Prostate gland (tissue), 2 donors: ENCODE measurements at regions not wholly inside any gene's neighbourhood (a gene's known extent, or its start where the extent isn't known, plus 50 kb on each side); places are given as distances from the start of the nearest gene placed in this dataset.

Source experiments
- DNase-seq: peaks from one replicate; pipeline ENCODE4 v3.0.0-alpha.2; 2019; ENCODE audit warnings: low spot score
- H3K27ac ChIP-seq, 2 donors: fragments of 200-600 bp; sonication (generic); 2 replicates each; pipeline ENCODE4 v1.5.1; 2017 to 2019
- H3K27me3 ChIP-seq: fragments of 200-600 bp; sonication (generic); replicated peaks from 2 replicates; pipeline ENCODE4 v1.5.1; 2019; ENCODE audit not compliant: insufficient read depth
- H3K36me3 ChIP-seq, 2 donors: fragments of 200-600 bp; sonication (generic); 1 replicate in 1 of 2; 2 replicates in 1 of 2; pipeline versions ENCODE4 v1.5.1 to v1.8.1; 2017 to 2019
- H3K4me1 ChIP-seq: fragments of 200-600 bp; sonication (generic); replicated peaks from 2 replicates; pipeline ENCODE4 v1.5.1; 2019
- H3K4me3 ChIP-seq, 2 donors: fragments of 200-600 bp; sonication (generic); 2 replicates each; pipeline ENCODE4 v1.5.1; 2017 to 2019
- H3K9me3 ChIP-seq: fragments of 200-600 bp; sonication (generic); 2 replicates; pipeline ENCODE4 v1.5.1; 2017
- POLR2A ChIP-seq: fragments of 450-650 bp; IDR thresholded peaks from one replicate; pipeline ENCODE4 v1.6.1; 2016; ENCODE audit warnings: antibody characterized with exemption, mild to moderate bottlenecking
- POLR2AphosphoS5 ChIP-seq: sonication (generic); formaldehyde crosslinking; IDR thresholded peaks from one replicate; pipeline ENCODE4 v1.6.1; 2017; ENCODE audit warnings: antibody characterized with exemption
- WGBS: methylation state at CpG from one replicate; pipeline ENCODE4 v1.1.5; 2018; 5-methylcytosine and 5-hydroxymethylcytosine counted together
- intact Hi-C: fragments of 100-400 bp; cut with DNase I; formaldehyde crosslinking; loops from one replicate; pipeline ENCODE4 v1.14.2; 2022
- TF ChIP-seq, protein P1 (sequence below), 4 experiments: fragments of 200-600 bp in 2 of 4; fragments of 450-650 bp in 2 of 4; sonication (generic) in 2 of 4; IDR thresholded peaks; 1 replicate in 3 of 4; 2 replicates in 1 of 4; pipeline ENCODE4 v1.5.1; 2016 to 2019; ENCODE audit warnings: antibody characterized with exemption in 4 of 4, mild to moderate bottlenecking in 2 of 4, moderate library complexity in 2 of 4

- WGBS, result 54% methylated on average over 10 of the region's 10 CpGs
- no peaks in the 10 kb centered on the region for H3K4me1 ChIP-seq
- H3K36me3 ChIP-seq, result no peaks in the 10 kb centered on the region
- no peak overlapping the region for H3K4me3 ChIP-seq
- no peaks in the 10 kb centered on the region for H3K27me3 ChIP-seq
- TF ChIP-seq POLR2A (no peak), POLR2AphosphoS5 (no peak)
- TF ChIP-seq, protein P1, sequence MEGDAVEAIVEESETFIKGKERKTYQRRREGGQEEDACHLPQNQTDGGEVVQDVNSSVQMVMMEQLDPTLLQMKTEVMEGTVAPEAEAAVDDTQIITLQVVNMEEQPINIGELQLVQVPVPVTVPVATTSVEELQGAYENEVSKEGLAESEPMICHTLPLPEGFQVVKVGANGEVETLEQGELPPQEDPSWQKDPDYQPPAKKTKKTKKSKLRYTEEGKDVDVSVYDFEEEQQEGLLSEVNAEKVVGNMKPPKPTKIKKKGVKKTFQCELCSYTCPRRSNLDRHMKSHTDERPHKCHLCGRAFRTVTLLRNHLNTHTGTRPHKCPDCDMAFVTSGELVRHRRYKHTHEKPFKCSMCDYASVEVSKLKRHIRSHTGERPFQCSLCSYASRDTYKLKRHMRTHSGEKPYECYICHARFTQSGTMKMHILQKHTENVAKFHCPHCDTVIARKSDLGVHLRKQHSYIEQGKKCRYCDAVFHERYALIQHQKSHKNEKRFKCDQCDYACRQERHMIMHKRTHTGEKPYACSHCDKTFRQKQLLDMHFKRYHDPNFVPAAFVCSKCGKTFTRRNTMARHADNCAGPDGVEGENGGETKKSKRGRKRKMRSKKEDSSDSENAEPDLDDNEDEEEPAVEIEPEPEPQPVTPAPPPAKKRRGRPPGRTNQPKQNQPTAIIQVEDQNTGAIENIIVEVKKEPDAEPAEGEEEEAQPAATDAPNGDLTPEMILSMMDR (IDR thresholded peaks at IDR 0.05), result no peak
- H3K27ac ChIP-seq, result no peak overlapping the region
- intact Hi-C loops, result no loop called here
- no peak for DNase-seq
- no peaks in the 10 kb centered on the region for H3K9me3 ChIP-seq
Observed at GRCh38 chrX:149272690-149273463, 232.2 kb downstream of the IDS start.

GRCh38 chrX:149267878-149268813 is 237.0 kb downstream of the IDS start:
- intact Hi-C loops, result no loop called here
- H3K4me1 ChIP-seq, result no peaks in the 10 kb centered on the region
- no peak for DNase-seq
- H3K9me3 ChIP-seq, result no peaks in the 10 kb centered on the region
- H3K4me3 ChIP-seq, result no peak overlapping the region
- 80% methylated on average over 6 of the region's 6 CpGs for WGBS
- TF ChIP-seq POLR2A (no peak), POLR2AphosphoS5 (no peak)
- TF ChIP-seq, protein P1 (IDR thresholded peaks at IDR 0.05), result no peak
- H3K27me3 ChIP-seq, result no peaks in the 10 kb centered on the region
- no peak overlapping the region for H3K27ac ChIP-seq
- H3K36me3 ChIP-seq, result no peaks in the 10 kb centered on the region

DNA sequence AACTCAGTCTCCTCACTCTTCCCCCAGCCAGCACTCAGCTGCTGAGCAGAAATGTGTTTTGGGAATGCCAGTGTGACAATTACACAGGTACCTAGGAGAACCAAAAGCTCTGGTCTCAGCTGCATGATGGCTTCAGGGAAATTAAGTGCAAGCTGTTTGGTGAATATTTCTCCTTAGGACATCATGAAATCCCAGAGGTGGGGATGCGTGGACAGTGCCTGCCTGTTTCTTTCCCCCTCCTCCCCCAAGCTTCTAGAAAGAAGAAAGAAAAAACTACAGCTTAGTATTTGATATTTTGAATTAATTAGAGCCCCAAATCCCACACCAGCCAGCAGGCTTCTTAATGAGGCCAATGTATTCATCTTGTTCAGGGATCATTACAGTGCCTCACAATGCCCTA is 243.0 kb downstream of the IDS start:
- no peak for DNase-seq
- no peaks in the 10 kb centered on the region for H3K4me1 ChIP-seq
- H3K4me3 ChIP-seq, result no peak overlapping the region
- TF ChIP-seq, protein P1 (IDR thresholded peaks at IDR 0.05), result no peak
- TF ChIP-seq POLR2AphosphoS5 (no peak), POLR2A (no peak)
- H3K27me3 ChIP-seq, result no peaks in the 10 kb centered on the region
- no peaks in the 10 kb centered on the region for H3K36me3 ChIP-seq
- intact Hi-C loops, result no loop called here
- H3K9me3 ChIP-seq, result no peaks in the 10 kb centered on the region
- 76% methylated on average over 1 of the region's 1 CpG for WGBS
- H3K27ac ChIP-seq, result no peak overlapping the region

DNA sequence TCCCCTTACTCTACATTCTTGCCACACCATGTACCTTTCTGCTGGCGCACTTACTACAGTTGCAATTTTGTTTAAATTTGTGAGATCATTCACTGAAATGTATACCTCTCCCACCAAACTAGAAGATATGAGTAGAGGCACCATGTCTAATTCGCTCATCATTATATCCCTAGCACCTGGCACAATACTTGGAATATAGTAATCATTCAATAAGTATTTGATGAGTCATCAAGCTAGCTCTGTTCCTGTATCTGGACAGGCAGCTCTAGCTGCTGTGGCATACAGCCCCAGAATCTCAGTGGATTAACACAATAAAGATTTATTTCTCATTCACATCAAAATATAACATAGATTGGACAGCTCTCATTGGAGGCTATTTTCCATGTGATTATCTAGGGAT is 245.9 kb downstream of the IDS start:
- no peak for TF ChIP-seq POLR2A
- TF ChIP-seq, protein P1 (IDR thresholded peaks at IDR 0.05), result no peak
- no peak for TF ChIP-seq POLR2AphosphoS5
- Histone ChIP-seq H3K27ac (no peak overlapping the region), H3K36me3 (no peaks in the 10 kb centered on the region), H3K27me3 (no peaks in the 10 kb centered on the region), H3K4me1 (no peaks in the 10 kb centered on the region), H3K9me3 (no peaks in the 10 kb centered on the region), H3K4me3 (no peak overlapping the region)
- WGBS, result 89% methylated on average over 2 of the region's 2 CpGs
- DNase-seq, result no peak
- intact Hi-C loops, result no loop called here
